ENCODE measurements at regions not wholly inside any gene's neighbourhood (a gene's known extent, or its start where the extent isn't known, plus 50 kb on each side); places are given as distances from the start of the nearest gene placed in this dataset.

DNA sequence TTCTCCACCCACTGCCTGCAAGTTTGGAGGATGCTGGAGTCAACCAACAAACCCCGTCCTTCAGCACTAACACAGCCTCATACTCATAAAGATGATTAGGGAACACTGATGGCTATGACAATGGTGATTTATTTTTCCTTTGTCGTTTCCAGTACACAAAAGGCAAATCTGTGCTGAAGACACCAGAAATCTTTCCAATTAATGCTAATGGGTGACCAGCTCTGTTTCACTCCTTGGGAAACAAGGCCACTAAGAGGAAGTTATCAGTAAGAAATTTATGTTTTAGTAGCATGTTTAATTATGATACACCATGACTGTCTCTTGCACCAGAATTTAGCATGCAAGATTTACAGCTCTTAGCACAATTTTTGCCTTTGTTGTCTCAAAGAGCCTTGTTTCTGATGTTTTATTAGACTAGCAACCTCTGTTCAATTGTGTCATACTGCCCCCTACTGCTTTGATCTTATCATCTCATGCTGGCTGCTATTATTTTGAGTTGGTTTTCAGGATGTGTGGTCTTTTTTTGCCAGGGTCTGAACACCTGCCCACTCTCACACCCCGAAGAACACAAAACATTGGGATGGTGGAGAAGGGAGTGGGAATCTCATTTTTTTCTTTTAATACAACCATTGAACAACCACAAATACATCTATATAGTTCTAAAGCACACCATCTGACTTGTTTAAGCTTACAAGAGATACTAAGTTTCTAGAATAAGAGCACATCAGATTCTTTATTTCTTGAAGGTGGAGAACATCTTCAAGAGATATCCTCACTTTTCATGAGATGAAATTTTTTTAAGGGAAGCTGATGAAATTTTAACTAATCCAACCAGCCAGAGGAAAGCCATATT, 160.9 kb downstream of the SPTSSA start:
- no peaks in the 10 kb centered on the region for H3K9me3 ChIP-seq (ENCODE audit: insufficient read depth, low read length)
- H3K9ac ChIP-seq (ENCODE audit: low read length), result no peak overlapping the region
- H3K4me3 ChIP-seq (ENCODE audit: low read length), result no peak overlapping the region
- no peaks in the 10 kb centered on the region for H3K36me3 ChIP-seq (replicated peaks; ENCODE audit: low read depth, low read length)
- no peak overlapping the region for H2AFZ ChIP-seq (ENCODE audit: low read depth, low read length)
- H3K27me3 ChIP-seq (ENCODE audit: low read depth, low read length), result no peaks in the 10 kb centered on the region
- H3K79me2 ChIP-seq (ENCODE audit: low read length), result no peaks in the 10 kb centered on the region
- H3K27ac ChIP-seq (ENCODE audit: low read length), result no peak overlapping the region
- no peak overlapping the region for H3K4me2 ChIP-seq (ENCODE audit: low read length)
- peak; percentile 73 for TF ChIP-seq CTCF (IDR thresholded peaks at IDR 0.05; ENCODE audit: low read depth, low read length)
- no peak for TF ChIP-seq EZH2phosphoT487 (IDR thresholded peaks at IDR 0.05; ENCODE audit: low read depth)
- no peaks in the 10 kb centered on the region for H3K4me1 ChIP-seq (ENCODE audit: low read length)
- H4K20me1 ChIP-seq (ENCODE audit: insufficient read depth, low read length), result no peaks in the 10 kb centered on the region

- Histone ChIP-seq H3K27ac (ENCODE audit: low read length) (no peak overlapping the region), H3K4me3 (ENCODE audit: low read length) (no peak overlapping the region), H3K4me1 (ENCODE audit: low read length) (no peaks in the 10 kb centered on the region), H2AFZ (ENCODE audit: low read depth, low read length) (no peak overlapping the region), H3K27me3 (ENCODE audit: low read depth, low read length) (no peaks in the 10 kb centered on the region), H3K9me3 (ENCODE audit: insufficient read depth, low read length) (no peaks in the 10 kb centered on the region), H3K79me2 (ENCODE audit: low read length) (no peaks in the 10 kb centered on the region), H3K9ac (ENCODE audit: low read length) (no peak overlapping the region), H4K20me1 (ENCODE audit: insufficient read depth, low read length) (no peaks in the 10 kb centered on the region), H3K4me2 (ENCODE audit: low read length) (no peak overlapping the region), H3K36me3 (replicated peaks; ENCODE audit: low read depth, low read length) (no peaks in the 10 kb centered on the region)
- TF ChIP-seq CTCF (IDR thresholded peaks at IDR 0.05; ENCODE audit: low read depth, low read length) (no peak), EZH2phosphoT487 (IDR thresholded peaks at IDR 0.05; ENCODE audit: low read depth) (no peak)
Measured at GRCh38 chr14:34300330-34300729, 161.7 kb downstream of the SPTSSA start.

DNA sequence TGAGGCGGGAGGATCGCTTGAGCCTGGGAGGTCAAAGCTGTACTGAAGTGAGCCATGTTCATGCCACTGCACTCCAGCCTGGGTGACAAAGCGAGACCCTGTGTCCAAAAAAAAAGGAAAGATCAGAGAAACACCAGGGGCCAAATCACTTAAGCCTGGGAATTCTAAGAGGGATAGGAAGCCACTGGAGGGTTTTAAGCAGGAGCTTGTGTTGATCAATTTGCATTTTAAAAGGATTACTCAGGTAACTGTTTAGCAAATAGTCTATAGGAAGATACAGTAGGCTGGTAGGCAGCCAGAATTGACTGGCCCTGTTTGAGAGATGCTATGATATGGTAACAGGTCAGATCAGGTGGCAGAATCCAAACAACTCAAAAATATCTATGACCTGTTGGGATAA, 162.7 kb downstream of the SPTSSA start:
- no peaks in the 10 kb centered on the region for H3K79me2 ChIP-seq (ENCODE audit: low read length)
- H3K4me1 ChIP-seq (ENCODE audit: low read length), result no peaks in the 10 kb centered on the region
- no peak overlapping the region for H2AFZ ChIP-seq (ENCODE audit: low read depth, low read length)
- no peaks in the 10 kb centered on the region for H3K27me3 ChIP-seq (ENCODE audit: low read depth, low read length)
- no peak overlapping the region for H3K4me2 ChIP-seq (ENCODE audit: low read length)
- H3K9ac ChIP-seq (ENCODE audit: low read length), result no peak overlapping the region
- H3K4me3 ChIP-seq (ENCODE audit: low read length), result no peak overlapping the region
- H3K36me3 ChIP-seq (replicated peaks; ENCODE audit: low read depth, low read length), result no peaks in the 10 kb centered on the region
- no peaks in the 10 kb centered on the region for H3K9me3 ChIP-seq (ENCODE audit: insufficient read depth, low read length)
- H4K20me1 ChIP-seq (ENCODE audit: insufficient read depth, low read length), result no peaks in the 10 kb centered on the region
- H3K27ac ChIP-seq (ENCODE audit: low read length), result no peak overlapping the region
- TF ChIP-seq CTCF (IDR thresholded peaks at IDR 0.05; ENCODE audit: low read depth, low read length) (no peak), EZH2phosphoT487 (IDR thresholded peaks at IDR 0.05; ENCODE audit: low read depth) (no peak)

DNA sequence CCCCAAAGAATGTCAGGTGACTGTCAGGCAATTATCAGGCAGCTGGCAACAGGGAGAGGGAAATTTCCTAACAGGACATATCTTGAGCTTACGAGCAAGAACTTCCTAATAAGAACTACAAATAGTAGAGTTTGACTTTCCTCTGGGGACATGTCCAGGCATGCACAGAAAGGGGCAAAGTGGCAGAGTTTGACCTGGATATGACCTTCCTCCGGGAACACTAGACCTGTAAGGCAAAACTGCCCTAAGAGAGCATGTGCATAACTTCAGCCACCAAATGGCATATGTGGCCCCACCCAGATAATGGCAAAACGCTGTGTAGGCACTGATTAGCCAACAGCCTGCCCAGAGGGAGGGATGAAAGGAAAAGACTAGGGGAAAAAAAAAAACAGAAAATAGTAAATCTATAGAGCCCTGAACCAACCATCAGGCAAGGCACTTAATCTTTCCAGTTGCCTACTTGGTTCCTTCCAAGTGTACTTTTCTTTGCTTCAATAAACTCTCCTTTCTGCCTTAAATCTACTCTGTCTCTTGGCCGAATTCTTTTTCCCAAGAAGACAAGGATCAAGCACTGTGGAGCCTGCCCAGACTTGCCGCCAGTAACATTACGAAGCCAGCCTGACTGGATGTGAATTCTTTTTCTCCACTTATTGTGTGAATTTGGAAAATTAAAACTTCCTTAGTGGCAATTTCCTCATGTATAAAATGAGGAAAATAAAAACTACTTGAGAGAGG, 164.1 kb downstream of the SPTSSA start:
- Histone ChIP-seq H4K20me1 (ENCODE audit: insufficient read depth, low read length) (no peaks in the 10 kb centered on the region), H3K4me1 (ENCODE audit: low read length) (no peaks in the 10 kb centered on the region), H3K27ac (ENCODE audit: low read length) (no peak overlapping the region), H3K4me2 (ENCODE audit: low read length) (no peak overlapping the region), H2AFZ (ENCODE audit: low read depth, low read length) (no peak overlapping the region), H3K79me2 (ENCODE audit: low read length) (no peaks in the 10 kb centered on the region), H3K9me3 (ENCODE audit: insufficient read depth, low read length) (no peaks in the 10 kb centered on the region), H3K27me3 (ENCODE audit: low read depth, low read length) (no peaks in the 10 kb centered on the region), H3K9ac (ENCODE audit: low read length) (no peak overlapping the region), H3K36me3 (replicated peaks; ENCODE audit: low read depth, low read length) (no peaks in the 10 kb centered on the region), H3K4me3 (ENCODE audit: low read length) (no peak overlapping the region)
- TF ChIP-seq CTCF (IDR thresholded peaks at IDR 0.05; ENCODE audit: low read depth, low read length), result no peak
- no peak for TF ChIP-seq EZH2phosphoT487 (IDR thresholded peaks at IDR 0.05; ENCODE audit: low read depth)

Data from OCI-LY3 (cell line).